ENCODE measurements at regions not wholly inside any gene's neighbourhood (a gene's known extent, or its start where the extent isn't known, plus 50 kb on each side); places are given as distances from the start of the nearest gene placed in this dataset.

DNA sequence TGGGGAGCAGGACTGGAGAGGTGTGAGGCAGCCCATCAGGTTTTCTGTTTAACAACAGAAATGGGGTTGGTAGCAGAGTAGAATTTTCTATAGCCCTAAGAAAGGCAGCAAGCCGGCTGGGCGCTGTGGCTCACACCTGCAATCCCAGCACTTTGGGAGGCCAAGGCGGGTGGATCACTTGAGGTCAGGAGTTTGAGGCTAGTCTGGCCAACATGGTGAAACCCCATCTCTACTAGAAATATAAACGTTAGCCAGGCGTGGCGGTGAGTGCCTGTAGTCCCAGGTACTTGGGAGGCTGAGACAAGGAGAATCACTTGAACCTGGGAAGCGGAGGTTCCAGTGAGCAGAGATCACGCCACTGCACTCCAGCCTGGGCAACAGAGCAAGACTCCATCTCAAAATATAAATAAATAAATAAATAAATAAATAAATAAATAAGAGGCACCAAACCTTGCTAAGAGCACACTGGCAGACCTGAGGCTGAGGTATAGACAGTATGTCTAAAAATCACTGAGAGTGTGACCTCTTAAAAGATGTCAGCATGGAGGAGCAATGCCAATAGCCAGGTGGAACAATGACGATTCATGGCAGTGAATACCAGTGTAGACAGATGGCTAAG is 115.6 kb downstream of the SLC38A4 start:
- TF ChIP-seq, protein P1, sequence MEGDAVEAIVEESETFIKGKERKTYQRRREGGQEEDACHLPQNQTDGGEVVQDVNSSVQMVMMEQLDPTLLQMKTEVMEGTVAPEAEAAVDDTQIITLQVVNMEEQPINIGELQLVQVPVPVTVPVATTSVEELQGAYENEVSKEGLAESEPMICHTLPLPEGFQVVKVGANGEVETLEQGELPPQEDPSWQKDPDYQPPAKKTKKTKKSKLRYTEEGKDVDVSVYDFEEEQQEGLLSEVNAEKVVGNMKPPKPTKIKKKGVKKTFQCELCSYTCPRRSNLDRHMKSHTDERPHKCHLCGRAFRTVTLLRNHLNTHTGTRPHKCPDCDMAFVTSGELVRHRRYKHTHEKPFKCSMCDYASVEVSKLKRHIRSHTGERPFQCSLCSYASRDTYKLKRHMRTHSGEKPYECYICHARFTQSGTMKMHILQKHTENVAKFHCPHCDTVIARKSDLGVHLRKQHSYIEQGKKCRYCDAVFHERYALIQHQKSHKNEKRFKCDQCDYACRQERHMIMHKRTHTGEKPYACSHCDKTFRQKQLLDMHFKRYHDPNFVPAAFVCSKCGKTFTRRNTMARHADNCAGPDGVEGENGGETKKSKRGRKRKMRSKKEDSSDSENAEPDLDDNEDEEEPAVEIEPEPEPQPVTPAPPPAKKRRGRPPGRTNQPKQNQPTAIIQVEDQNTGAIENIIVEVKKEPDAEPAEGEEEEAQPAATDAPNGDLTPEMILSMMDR (IDR thresholded peaks at IDR 0.05; ENCODE audit: low read depth, low read length), result no peak
- TF ChIP-seq POLR2A (IDR thresholded peaks at IDR 0.05; ENCODE audit: extremely low read depth, insufficient read length), result no peak
- TF ChIP-seq, protein P2, sequence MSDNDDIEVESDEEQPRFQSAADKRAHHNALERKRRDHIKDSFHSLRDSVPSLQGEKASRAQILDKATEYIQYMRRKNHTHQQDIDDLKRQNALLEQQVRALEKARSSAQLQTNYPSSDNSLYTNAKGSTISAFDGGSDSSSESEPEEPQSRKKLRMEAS (IDR thresholded peaks at IDR 0.05; ENCODE audit: low read depth, low read length), result no peak

Data from NB4 (cell line).